CMK (cell line): ENCODE measurements at regions not wholly inside any gene's neighbourhood (a gene's known extent, or its start where the extent isn't known, plus 50 kb on each side); places are given as distances from the start of the nearest gene placed in this dataset.
A peak's percentile ranks its signal among the peaks of the same experiment; 100 is the strongest.

ENCODE experiments used
- DNase-seq: peaks from one replicate; pipeline ENCODE4 v3.0.0-alpha.2; 2010; ENCODE audit warnings: low read depth

DNA sequence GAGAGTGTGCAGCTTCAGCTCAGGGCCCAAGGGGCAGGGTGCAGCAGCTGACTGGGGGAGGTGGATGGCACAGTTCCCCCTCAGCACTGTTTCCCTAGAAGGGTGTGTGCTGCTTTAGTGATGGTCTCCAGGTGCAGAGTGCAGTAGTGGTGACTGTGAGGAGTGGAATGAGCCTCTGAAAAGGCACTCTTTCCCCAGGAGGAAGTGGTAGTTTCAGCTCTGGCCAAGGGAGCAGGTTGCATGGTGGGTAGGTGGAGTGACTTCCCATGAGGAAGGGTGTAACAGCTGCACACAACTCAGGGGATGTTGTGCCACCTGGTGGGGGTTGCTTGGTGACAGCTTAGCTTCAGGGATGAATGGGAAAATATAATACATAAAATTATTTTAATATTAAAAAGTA lies 251.5 kb upstream of the NXPH2 start:
- DNase-seq: peak; percentile 7

DNA sequence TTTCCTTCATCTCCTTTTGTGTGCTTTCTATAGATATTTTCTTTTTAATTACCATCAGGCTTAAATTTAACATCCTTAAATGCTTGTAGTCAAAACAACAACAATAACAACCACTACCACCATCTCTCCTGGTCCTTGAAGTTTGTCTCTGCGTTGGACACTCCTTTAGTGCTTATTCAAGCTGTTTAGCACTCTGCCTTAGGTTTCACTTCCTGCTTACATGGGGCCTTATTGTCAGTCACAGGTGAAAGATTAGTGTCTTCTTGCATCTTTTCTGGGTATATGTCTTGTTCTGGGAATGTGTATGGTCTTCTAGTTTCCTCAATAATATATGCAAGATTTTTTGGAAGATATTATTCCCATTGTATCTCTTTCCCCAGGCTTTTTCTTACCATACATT lies 240.1 kb upstream of the NXPH2 start:
- no peak for DNase-seq

- DNase-seq: no peak
Measured at GRCh38 chr2:139018252-139018651, 238.1 kb upstream of the NXPH2 start.

DNA sequence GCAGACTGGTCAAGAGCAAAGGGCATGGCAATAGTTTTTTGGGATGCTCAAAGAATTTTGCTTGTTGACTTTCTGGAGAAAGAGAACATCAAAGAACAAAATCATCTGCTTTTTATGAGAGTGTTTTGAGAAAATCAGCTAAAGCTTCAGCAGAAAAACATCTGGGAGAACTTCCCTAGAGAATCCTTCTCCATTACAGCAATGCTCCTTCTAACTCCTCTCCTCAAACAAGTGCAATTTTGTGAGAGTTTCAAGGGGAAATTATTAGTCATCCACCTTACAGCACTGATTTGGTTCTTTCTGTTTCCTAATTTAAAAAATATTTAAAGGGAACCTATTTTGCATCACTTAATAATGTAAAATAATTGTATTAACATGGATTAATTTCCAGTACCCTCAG lies 226.9 kb upstream of the NXPH2 start:
- DNase-seq: no peak

GRCh38 chr2:139000131-139000785 lies 220.1 kb upstream of the NXPH2 start:
- no peak for DNase-seq

DNA sequence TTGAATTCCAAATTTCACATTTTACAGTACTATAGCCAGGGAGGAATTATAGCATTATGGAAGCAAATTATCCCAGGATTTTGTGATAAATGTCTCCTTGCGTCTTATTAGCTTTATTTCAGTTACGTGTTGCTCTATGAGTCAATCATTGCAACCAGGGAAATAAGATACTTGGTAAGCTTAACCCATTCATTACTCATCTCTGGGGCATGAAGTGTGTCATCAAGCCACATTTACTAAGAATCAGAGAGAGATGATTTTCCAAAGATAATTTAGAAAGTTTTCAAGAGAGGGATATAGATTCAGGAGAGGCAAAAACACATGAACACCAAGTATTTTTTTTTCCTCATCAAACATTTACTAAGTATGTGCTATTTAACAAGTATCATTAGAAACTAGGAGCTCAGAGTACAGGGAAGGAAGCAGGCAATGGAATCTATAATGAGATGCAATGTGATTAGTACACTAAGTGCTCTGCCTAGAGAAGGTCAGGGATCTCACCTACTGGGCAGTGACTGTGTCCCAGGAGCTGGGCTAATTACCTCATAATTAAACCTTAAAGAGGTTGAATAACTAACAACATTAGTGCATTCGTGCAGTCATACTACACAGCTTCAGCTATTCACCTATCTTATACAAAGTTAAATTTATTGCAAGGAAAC lies 217.8 kb upstream of the NXPH2 start:
- DNase-seq: no peak

- DNase-seq: no peak
Measured at GRCh38 chr2:138997346-138997745, 217.2 kb upstream of the NXPH2 start.

GRCh38 chr2:138994502-138994901 lies 214.3 kb upstream of the NXPH2 start:
- DNase-seq: no peak

GRCh38 chr2:138985881-138986280 lies 205.7 kb upstream of the NXPH2 start:
- DNase-seq: no peak

- no peak for DNase-seq
Measured at GRCh38 chr2:138979131-138979785, 199.1 kb upstream of the NXPH2 start.

DNA sequence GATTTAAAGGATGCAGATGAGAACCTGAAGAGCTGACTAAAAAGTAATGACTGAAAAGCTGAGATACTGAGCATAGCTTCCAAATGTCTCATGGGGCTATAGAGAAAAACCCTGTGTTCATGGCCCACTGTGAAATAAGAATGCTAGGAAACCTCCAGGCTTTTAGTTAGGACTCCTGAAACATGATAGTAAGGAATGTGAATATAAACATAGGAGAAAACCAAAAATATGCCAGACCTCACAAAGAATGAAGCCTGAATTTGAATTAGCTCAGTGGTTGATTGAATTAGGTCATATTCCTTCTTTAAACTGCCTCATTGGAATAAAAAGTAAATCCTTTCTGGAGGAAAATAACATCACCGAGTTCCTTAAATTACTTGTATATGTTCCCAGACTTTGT lies 194.5 kb upstream of the NXPH2 start:
- no peak for DNase-seq

DNA sequence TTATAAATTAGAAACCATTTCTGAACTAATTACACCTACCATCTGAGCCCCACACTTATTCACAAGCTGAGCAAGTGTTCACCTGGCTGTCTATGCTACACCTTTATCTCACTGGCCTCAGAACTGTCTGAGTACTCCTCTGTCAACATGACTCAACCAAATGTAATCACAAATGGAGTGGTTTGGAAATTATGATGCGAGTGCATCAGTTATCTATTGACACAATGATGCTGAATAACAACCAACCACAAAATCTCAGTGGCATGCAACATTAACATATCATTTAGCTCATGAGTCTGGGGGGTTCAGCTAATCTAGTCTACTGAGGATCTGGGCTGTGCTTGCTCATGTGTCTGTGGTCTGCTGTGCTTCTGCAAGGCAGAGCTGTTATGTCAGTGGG lies 184.2 kb upstream of the NXPH2 start:
- DNase-seq: no peak

DNA sequence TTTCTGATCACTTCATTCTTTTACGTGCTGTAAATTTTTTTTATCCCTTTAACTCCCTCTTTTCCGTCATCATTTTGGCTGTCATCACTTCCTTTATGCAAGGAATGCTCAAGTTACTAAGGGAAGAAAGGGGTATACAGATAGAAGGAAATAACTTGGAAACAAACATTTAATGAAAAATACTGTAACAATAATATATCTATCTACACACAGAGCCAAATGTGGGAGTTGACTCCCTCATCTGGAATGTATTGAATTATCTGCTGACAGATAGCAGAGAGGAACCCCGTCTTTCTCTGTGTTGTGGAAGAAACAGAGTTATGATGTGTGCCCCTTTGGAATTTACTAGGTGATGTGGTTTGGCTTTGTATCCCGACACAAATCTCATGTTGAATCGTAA lies 182.5 kb upstream of the NXPH2 start:
- DNase-seq: no peak

DNA sequence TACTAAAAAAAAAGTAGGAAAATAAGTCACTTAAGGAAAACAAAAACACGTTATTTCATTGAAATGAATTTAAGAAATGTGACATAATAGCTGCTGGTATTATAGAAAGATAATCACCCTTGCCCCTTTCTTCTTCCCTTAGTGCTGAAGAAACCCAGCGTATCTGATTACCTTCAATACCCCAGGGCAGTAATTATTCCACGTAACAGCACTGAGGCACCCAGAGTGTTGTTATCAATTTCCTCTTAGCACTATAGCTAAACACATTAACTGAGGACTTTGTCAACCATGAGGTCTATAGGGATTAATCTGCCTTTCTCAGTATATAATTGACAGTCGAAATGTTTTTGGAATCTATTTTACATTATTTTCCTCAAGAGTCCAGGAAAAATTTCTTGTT lies 180.0 kb upstream of the NXPH2 start:
- no peak for DNase-seq

DNA sequence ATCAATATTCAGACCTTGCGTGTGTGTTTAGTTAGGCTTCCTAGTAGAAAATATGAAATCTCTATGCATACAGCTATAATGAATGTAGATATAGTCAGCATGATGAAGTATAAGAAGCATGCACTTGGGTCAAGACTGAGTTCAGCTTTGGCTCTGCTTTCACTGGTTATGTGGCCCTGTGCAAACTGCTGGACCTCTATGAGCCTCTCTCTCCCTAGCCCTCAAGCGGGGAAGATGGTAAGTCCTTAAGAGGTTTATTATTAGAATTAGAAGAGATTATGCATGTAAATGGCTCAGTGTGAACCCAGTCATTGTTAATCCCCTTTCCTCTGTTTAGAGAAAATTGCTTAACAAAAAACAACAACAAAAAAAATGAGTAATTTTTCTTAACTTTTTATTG lies 178.8 kb upstream of the NXPH2 start:
- DNase-seq: no peak

- no peak for DNase-seq
Measured at GRCh38 chr2:138956116-138956515, 175.9 kb upstream of the NXPH2 start.

DNA sequence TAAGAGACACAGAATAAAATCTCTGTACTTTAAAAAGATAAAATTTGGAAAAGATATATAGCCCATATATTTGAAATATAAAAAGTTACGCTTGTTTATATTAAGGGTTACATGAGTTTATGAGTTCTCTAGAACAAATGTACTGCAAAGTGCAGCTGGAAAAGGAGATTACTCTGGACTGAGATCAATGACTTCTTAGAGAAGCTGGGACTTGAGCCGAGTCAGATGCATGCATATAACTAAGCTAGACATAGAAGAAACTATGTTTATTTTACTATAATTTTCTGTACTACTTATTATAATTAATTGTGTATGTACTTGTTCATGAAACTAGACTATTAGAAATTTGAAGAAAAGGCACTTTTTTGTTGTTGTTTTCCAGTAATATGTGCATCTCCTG lies 170.3 kb upstream of the NXPH2 start:
- DNase-seq: no peak

- DNase-seq: no peak
Measured at GRCh38 chr2:138949517-138949916, 169.3 kb upstream of the NXPH2 start.

- DNase-seq: no peak
Measured at GRCh38 chr2:138948070-138948539, 167.9 kb upstream of the NXPH2 start.

DNA sequence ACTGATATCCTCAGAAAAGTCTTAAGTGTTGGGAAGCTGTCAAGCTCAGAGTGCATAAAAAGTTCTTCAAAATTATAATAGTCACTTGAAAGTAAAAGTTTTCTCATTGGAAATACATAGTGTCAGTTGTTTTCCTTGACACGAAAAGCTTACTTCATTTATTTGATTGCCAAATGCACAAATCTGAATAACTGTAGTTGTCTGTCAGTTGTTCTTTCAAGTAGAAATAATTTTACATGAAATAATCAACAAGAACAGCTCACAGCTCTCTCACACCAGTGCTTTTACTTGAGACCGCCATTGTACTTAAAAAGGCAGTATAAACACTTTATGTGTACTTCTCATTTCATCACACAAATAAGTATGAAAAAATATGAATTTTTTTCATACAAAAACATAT lies 163.3 kb upstream of the NXPH2 start:
- DNase-seq: no peak

- peak; percentile 22 for DNase-seq
Measured at GRCh38 chr2:138942466-138942865, 162.3 kb upstream of the NXPH2 start.

GRCh38 chr2:138931284-138932256 lies 151.4 kb upstream of the NXPH2 start:
- DNase-seq: no peak
